GM21367 (cell line): ENCODE measurements at regions not wholly inside any gene's neighbourhood (a gene's known extent, or its start where the extent isn't known, plus 50 kb on each side); places are given as distances from the start of the nearest gene placed in this dataset.

Source experiments
- ATAC-seq: cut with Tn5 transposase; IDR thresholded peaks from one replicate; pipeline ENCODE4 v1.9.1; 2021; ENCODE audit not compliant: unreplicated experiment

- ATAC-seq: no peak
Observed at GRCh38 chr20:17012546-17013226, 214.2 kb upstream of the PCSK2 start.

- no peak for ATAC-seq
Observed at GRCh38 chr20:17014217-17014616, 212.6 kb upstream of the PCSK2 start.

GRCh38 chr20:17014756-17015366, 212.0 kb upstream of the PCSK2 start:
- ATAC-seq: no peak

GRCh38 chr20:17017232-17017631, 209.6 kb upstream of the PCSK2 start:
- ATAC-seq: no peak

GRCh38 chr20:17021481-17021880, 205.4 kb upstream of the PCSK2 start:
- no peak for ATAC-seq

GRCh38 chr20:17023036-17023435, 203.8 kb upstream of the PCSK2 start:
- ATAC-seq: no peak

- no peak for ATAC-seq
Observed at GRCh38 chr20:17023806-17024205, 203.0 kb upstream of the PCSK2 start.

GRCh38 chr20:17024513-17025119, 202.2 kb upstream of the PCSK2 start:
- no peak for ATAC-seq

GRCh38 chr20:17026346-17026745, 200.5 kb upstream of the PCSK2 start:
- ATAC-seq: no peak

- ATAC-seq: no peak
Observed at GRCh38 chr20:17029698-17030097, 197.1 kb upstream of the PCSK2 start.

- no peak for ATAC-seq
Observed at GRCh38 chr20:17036541-17036940, 190.3 kb upstream of the PCSK2 start.

GRCh38 chr20:17042122-17042521, 184.7 kb upstream of the PCSK2 start:
- no peak for ATAC-seq

GRCh38 chr20:17043323-17043722, 183.5 kb upstream of the PCSK2 start:
- no peak for ATAC-seq

GRCh38 chr20:17044891-17045290, 181.9 kb upstream of the PCSK2 start:
- ATAC-seq: no peak

- ATAC-seq: no peak
Observed at GRCh38 chr20:17059465-17059864, 167.4 kb upstream of the PCSK2 start.

- no peak for ATAC-seq
Observed at GRCh38 chr20:17061715-17062114, 165.1 kb upstream of the PCSK2 start.

- no peak for ATAC-seq
Observed at GRCh38 chr20:17062712-17063111, 164.1 kb upstream of the PCSK2 start.

GRCh38 chr20:17066902-17067301, 159.9 kb upstream of the PCSK2 start:
- ATAC-seq: no peak

- no peak for ATAC-seq
Observed at GRCh38 chr20:17068084-17068711, 158.6 kb upstream of the PCSK2 start.

GRCh38 chr20:17077030-17077429, 149.8 kb upstream of the PCSK2 start:
- ATAC-seq: no peak

- ATAC-seq: no peak
Observed at GRCh38 chr20:17083738-17084137, 143.1 kb upstream of the PCSK2 start.

- no peak for ATAC-seq
Observed at GRCh38 chr20:17084909-17085308, 141.9 kb upstream of the PCSK2 start.
